ENCODE measurements at regions not wholly inside any gene's neighbourhood (a gene's known extent, or its start where the extent isn't known, plus 50 kb on each side); places are given as distances from the start of the nearest gene placed in this dataset.

- no peak overlapping the region for H3K4me3 ChIP-seq (replicated peaks in 1 of 3)
- no peak for DNase-seq
- H3K9me3 ChIP-seq = no peaks in the 10 kb centered on the region
- H3K4me1 ChIP-seq = no peaks in the 10 kb centered on the region
- H3K27ac ChIP-seq = no peak overlapping the region
- 86 to 88% methylated on average over 5 of the region's 5 CpGs for WGBS, 2 donors
- TF ChIP-seq CTCF (IDR thresholded peaks at IDR 0.05) (no peak), POLR2A (IDR thresholded peaks at IDR 0.05) (no peak)
- intact Hi-C loops (cut with DNase I) = no loop called here
- H3K36me3 ChIP-seq = no peaks in the 10 kb centered on the region
- H3K27me3 ChIP-seq = no peaks in the 10 kb centered on the region
These were observed 234.6 kb downstream of the USP25 start for GRCh38 chr21:15964236-15964855.

DNA sequence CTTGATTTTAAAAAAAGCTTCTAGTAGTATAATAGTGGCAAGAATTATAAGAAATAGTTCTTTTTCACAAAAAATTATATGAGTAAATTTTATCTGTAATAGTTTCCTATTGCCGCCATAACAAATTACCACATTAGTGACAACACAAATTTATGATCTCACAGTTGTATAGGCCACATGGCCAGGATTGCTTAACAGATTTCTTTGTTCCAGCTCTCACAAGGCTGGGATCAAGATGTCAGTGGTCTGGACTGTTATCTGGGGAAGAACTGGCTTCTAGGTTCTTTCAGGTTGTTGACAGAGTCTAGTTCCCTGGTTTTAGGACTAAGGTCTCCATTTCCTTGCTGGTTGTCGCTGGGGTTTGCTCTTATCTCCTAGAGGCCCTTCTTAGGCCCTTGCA is 236.4 kb downstream of the USP25 start:
- intact Hi-C loops (cut with DNase I) = no loop called here
- H3K9me3 ChIP-seq = no peaks in the 10 kb centered on the region
- H3K36me3 ChIP-seq = no peaks in the 10 kb centered on the region
- DNase-seq = no peak
- H3K4me1 ChIP-seq = no peaks in the 10 kb centered on the region
- H3K27me3 ChIP-seq = no peaks in the 10 kb centered on the region
- 87 to 89% methylated on average over 2 of the region's 2 CpGs for WGBS, 2 donors
- H3K4me3 ChIP-seq (replicated peaks in 1 of 3) = no peak overlapping the region
- TF ChIP-seq CTCF (IDR thresholded peaks at IDR 0.05) = no peak
- no peak for TF ChIP-seq POLR2A (IDR thresholded peaks at IDR 0.05)
- H3K27ac ChIP-seq = no peak overlapping the region

DNA sequence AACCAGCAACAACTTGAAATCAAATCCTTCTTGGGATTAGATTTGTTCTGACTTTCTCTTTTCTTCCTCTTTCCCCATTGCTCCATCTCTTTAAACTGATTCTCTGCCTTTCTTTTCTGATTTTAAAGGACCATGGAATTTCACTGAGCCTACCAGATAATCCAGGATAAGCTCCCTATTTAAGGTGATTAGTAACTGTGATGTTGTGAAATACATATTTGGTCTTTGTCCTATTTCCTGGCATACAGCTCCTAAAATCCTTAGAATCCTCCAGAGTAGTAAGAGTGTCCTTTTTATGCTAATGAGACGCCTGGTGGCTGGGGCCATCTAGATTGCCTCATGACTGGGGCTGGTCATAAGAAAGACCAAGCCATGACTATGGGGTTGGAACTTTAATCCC is 236.9 kb downstream of the USP25 start:
- no peak for DNase-seq
- intact Hi-C loops (cut with DNase I) = no loop called here
- 93 to 95% methylated on average over 1 of the region's 1 CpG for WGBS, 2 donors
- H3K4me3 ChIP-seq (replicated peaks in 1 of 3) = no peak overlapping the region
- no peaks in the 10 kb centered on the region for H3K9me3 ChIP-seq
- no peaks in the 10 kb centered on the region for H3K4me1 ChIP-seq
- no peaks in the 10 kb centered on the region for H3K36me3 ChIP-seq
- TF ChIP-seq CTCF (IDR thresholded peaks at IDR 0.05) (no peak), POLR2A (IDR thresholded peaks at IDR 0.05) (no peak)
- H3K27ac ChIP-seq = no peak overlapping the region
- H3K27me3 ChIP-seq = no peaks in the 10 kb centered on the region

DNA sequence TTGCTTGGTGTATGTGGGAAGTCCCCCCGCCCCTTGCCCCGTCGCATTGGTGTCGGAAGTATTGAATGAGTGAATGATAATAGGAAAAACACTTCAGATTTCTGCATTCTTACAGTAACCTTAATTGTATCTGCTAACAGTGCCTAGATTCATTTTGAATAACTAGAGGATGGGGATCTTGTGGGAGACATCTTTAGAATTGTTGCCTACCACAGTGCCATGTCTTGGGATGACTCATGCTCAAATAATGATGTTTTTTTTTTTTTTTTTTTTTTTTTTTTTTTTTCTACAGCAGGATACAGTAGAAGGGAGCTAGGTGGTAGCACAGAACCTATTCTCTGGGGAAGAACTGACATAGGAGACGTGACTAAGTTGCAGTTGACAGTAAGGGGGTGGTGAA is 237.9 kb downstream of the USP25 start:
- intact Hi-C loops (cut with DNase I) = no loop called here
- no peak for DNase-seq
- Histone ChIP-seq H3K27ac (no peak overlapping the region), H3K36me3 (no peaks in the 10 kb centered on the region), H3K9me3 (no peaks in the 10 kb centered on the region), H3K27me3 (no peaks in the 10 kb centered on the region), H3K4me1 (no peaks in the 10 kb centered on the region), H3K4me3 (replicated peaks in 1 of 3) (no peak overlapping the region)
- WGBS, 2 donors = 93 to 96% methylated on average over 5 of the region's 5 CpGs
- TF ChIP-seq POLR2A (IDR thresholded peaks at IDR 0.05) (no peak), CTCF (IDR thresholded peaks at IDR 0.05) (no peak)

DNA sequence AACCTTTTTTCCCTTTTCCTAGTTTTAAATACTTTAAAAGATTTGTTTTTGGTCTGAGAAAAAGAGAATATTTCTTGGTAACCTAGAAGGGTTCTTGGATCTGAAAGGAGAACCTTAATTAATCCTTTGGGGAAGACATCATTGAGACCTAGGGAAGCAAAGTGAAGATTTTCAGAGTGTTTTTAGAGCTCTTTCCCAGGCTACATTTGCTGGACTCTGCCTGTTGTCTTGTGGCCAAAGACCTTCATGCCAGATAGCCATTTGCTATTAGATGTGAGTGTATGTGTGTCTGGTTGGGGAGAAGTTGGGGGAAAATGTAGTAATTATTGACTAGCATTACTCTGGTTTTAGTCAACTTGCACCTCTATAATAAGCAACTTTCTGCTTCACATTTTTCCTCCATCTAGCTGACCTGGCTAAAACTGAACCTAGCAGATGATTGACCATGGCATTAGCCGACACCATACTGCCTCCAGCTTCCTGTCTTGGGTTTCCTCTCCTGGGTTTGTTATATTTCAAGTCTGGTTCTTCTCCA is 239.1 kb downstream of the USP25 start:
- 73 to 90% methylated on average over 1 of the region's 1 CpG for WGBS, 2 donors
- Histone ChIP-seq H3K27ac (no peak overlapping the region), H3K36me3 (no peaks in the 10 kb centered on the region), H3K27me3 (no peaks in the 10 kb centered on the region), H3K4me3 (replicated peaks in 1 of 3) (no peak overlapping the region), H3K9me3 (no peaks in the 10 kb centered on the region), H3K4me1 (no peaks in the 10 kb centered on the region)
- intact Hi-C loops (cut with DNase I) = no loop called here
- TF ChIP-seq POLR2A (IDR thresholded peaks at IDR 0.05) (no peak), CTCF (IDR thresholded peaks at IDR 0.05) (no peak)
- DNase-seq = no peak
